ENCODE measurements at regions not wholly inside any gene's neighbourhood (a gene's known extent, or its start where the extent isn't known, plus 50 kb on each side); places are given as distances from the start of the nearest gene placed in this dataset.

DNA sequence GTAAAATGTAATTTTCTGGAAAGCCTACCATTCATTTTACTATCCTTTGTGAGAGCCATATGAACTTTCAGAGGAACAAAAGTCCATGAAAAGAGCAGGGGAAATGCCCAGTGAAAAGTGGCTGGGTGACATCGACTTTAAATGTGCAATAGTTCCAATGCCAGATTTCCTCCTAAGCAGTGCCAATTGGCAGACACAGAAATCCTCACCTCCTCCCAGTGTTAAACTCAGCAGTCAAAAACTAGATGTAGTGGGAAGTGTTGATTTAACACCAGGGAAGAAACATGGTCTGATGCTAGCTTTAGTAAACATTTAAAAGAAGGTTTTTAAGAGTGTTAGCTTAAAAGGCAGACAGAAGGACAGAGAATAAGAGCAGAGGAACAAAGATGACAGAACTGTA is 2055.2 kb downstream of the MAT2B start:
- Histone ChIP-seq H3K79me2 (ENCODE audit: insufficient read depth, low read length) (no peaks in the 10 kb centered on the region), H3K27ac (ENCODE audit: low read depth in 1 of 2, low read length in 2 of 2) (no peak overlapping the region), H3K4me1 (ENCODE audit: control insufficient read depth in 1 of 2, insufficient read depth in 2 of 2, low read length in 2 of 2) (peaks cover 0 to 6% of the 10 kb centered on the region in 2 donors), H3K9me3 (replicated peaks in 1 of 2; ENCODE audit: control insufficient read depth in 1 of 2, insufficient read depth in 1 of 2, low read length in 2 of 2) (peaks cover 3 to 7% of the 10 kb centered on the region in 2 donors), H3K4me3 (replicated peaks in 1 of 3; ENCODE audit: low read depth in 2 of 3, low read length in 3 of 3) (no peak overlapping the region), H2AFZ (ENCODE audit: insufficient read depth, low read depth, low read length, poor library complexity, severe bottlenecking) (no peak overlapping the region), H3K36me3 (replicated peaks in 1 of 2; ENCODE audit: control insufficient read depth in 1 of 2, insufficient read depth in 2 of 2, low read length in 2 of 2) (no peaks in the 10 kb centered on the region), H3K4me2 (replicated peaks; ENCODE audit: extremely low read depth, low read length, poor library complexity, severe bottlenecking) (no peak overlapping the region), H4K20me1 (ENCODE audit: insufficient read depth, low read length) (no peaks in the 10 kb centered on the region), H3K9ac (ENCODE audit: insufficient read depth, low read length, poor library complexity, severe bottlenecking) (no peak overlapping the region), H3K27me3 (ENCODE audit: control insufficient read depth in 2 of 2, insufficient read depth in 2 of 2, low read length in 2 of 2) (no peaks in the 10 kb centered on the region)
- no CpG with 5 or more reads among the region's 1 CpG for WGBS (ENCODE audit: insufficient coverage)
- Mint-ChIP-seq H3K9me3 (peaks cover 4 to 21% (median 9%) of the 10 kb centered on the region in 7 donors), H3K27me3 (ENCODE audit: low read depth in 3 of 3) (peaks cover 0 to 2% (median 0%) of the 10 kb centered on the region in 3 donors), H3K4me1 (peaks cover 9% of the 10 kb centered on the region), H3K27ac (no peak overlapping the region), H3K4me3 (no peak overlapping the region), H3K36me3 (no peaks in the 10 kb centered on the region)
- TF ChIP-seq, protein P1, sequence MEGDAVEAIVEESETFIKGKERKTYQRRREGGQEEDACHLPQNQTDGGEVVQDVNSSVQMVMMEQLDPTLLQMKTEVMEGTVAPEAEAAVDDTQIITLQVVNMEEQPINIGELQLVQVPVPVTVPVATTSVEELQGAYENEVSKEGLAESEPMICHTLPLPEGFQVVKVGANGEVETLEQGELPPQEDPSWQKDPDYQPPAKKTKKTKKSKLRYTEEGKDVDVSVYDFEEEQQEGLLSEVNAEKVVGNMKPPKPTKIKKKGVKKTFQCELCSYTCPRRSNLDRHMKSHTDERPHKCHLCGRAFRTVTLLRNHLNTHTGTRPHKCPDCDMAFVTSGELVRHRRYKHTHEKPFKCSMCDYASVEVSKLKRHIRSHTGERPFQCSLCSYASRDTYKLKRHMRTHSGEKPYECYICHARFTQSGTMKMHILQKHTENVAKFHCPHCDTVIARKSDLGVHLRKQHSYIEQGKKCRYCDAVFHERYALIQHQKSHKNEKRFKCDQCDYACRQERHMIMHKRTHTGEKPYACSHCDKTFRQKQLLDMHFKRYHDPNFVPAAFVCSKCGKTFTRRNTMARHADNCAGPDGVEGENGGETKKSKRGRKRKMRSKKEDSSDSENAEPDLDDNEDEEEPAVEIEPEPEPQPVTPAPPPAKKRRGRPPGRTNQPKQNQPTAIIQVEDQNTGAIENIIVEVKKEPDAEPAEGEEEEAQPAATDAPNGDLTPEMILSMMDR (IDR thresholded peaks at IDR 0.05): no peak
- no peak for DNase-seq
- intact Hi-C loops (cut with micrococcal nuclease): no loop called here

DNA sequence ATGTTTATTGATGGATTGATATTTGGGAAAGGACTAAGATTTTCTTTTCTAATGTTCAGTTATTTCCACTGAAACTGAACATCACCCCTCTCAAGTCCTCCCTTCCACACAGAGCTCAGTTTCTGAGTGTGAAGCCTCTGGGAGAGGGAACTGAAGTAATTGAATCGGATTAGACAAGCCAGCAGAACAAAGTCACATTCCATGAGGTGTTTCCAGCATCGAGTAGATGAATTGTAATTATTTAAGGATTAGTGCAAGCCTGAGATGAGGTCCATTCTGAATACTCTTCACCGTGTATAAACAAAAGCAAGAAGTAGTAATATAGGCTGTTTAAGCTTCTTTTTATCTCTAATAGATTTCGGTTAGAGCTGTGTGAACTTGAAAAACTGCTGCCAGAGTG is 2060.5 kb downstream of the MAT2B start:
- H2AFZ ChIP-seq (ENCODE audit: insufficient read depth, low read depth, low read length, poor library complexity, severe bottlenecking): no peak overlapping the region
- peaks cover 15 to 17% of the 10 kb centered on the region in 2 donors for H3K9me3 ChIP-seq (replicated peaks in 1 of 2; ENCODE audit: control insufficient read depth in 1 of 2, insufficient read depth in 1 of 2, low read length in 2 of 2)
- Mint-ChIP-seq H3K4me1 (no peaks in the 10 kb centered on the region), H3K9me3 (peaks cover 9 to 22% (median 18%) of the 10 kb centered on the region in 7 donors), H3K27me3 (ENCODE audit: low read depth in 3 of 3) (peaks cover 0 to 1% (median 0%) of the 10 kb centered on the region in 3 donors), H3K4me3 (no peak overlapping the region), H3K27ac (no peak overlapping the region), H3K36me3 (no peaks in the 10 kb centered on the region)
- intact Hi-C loops (cut with micrococcal nuclease): no loop called here
- H3K4me1 ChIP-seq (ENCODE audit: control insufficient read depth in 1 of 2, insufficient read depth in 2 of 2, low read length in 2 of 2): no peaks in the 10 kb centered on the region
- H3K36me3 ChIP-seq (replicated peaks in 1 of 2; ENCODE audit: control insufficient read depth in 1 of 2, insufficient read depth in 2 of 2, low read length in 2 of 2): no peaks in the 10 kb centered on the region
- H4K20me1 ChIP-seq (ENCODE audit: insufficient read depth, low read length): no peaks in the 10 kb centered on the region
- no peaks in the 10 kb centered on the region for H3K79me2 ChIP-seq (ENCODE audit: insufficient read depth, low read length)
- no peak for DNase-seq
- no peaks in the 10 kb centered on the region for H3K27me3 ChIP-seq (ENCODE audit: control insufficient read depth in 2 of 2, insufficient read depth in 2 of 2, low read length in 2 of 2)
- H3K9ac ChIP-seq (ENCODE audit: insufficient read depth, low read length, poor library complexity, severe bottlenecking): no peak overlapping the region
- no peak overlapping the region for H3K4me2 ChIP-seq (replicated peaks; ENCODE audit: extremely low read depth, low read length, poor library complexity, severe bottlenecking)
- WGBS (ENCODE audit: insufficient coverage): 100% methylated on average over 1 of the region's 4 CpGs
- TF ChIP-seq, protein P1 (IDR thresholded peaks at IDR 0.05): no peak
- no peak overlapping the region for H3K4me3 ChIP-seq (replicated peaks in 1 of 3; ENCODE audit: low read depth in 2 of 3, low read length in 3 of 3)
- H3K27ac ChIP-seq (ENCODE audit: low read depth in 1 of 2, low read length in 2 of 2): no peak overlapping the region

Data from CD14-positive monocyte (primary cell).